OCI-LY7 (cell line): ENCODE measurements at regions not wholly inside any gene's neighbourhood (a gene's known extent, or its start where the extent isn't known, plus 50 kb on each side); places are given as distances from the start of the nearest gene placed in this dataset.

Experiments used
- EZH2phosphoT487 ChIP-seq: fragments of 200-600 bp; sonication (generic); IDR thresholded peaks from 2 replicates; pipeline ENCODE4 v1.6.1; 2018; ENCODE audit warnings: low read depth, borderline replicate concordance, mild to moderate bottlenecking, mixed run types, antibody characterized with exemption, low read length, moderate library complexity, mixed read lengths
- TF ChIP-seq, protein P1 (sequence below): fragments of 200-600 bp; sonication (generic); conservative IDR thresholded peaks from 2 replicates; pipeline ENCODE4 v1.5.1; 2014; ENCODE audit warnings: mild to moderate bottlenecking, antibody characterized with exemption, low read length, moderate library complexity, mixed read lengths

DNA sequence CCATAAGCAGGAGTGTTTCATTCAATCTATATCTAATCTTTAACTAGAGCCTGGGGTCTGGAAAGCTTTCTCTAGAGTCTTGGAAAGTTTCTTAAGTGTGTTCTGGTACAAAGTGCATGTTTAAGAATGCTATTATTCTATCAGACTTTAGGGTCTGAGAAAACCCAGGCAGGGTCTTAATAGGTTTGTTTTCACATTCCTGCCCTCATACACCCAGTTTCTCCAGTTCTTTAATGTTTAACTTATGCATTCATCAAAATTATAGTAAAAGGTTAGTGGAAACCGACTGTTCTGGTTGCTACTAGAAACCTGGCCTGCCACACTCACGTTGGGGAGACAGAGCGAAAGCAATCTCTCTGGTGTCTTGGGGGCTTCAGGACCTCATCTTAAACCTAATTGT is 102.9 kb upstream of the WDR72 start:
- TF ChIP-seq, protein P1, sequence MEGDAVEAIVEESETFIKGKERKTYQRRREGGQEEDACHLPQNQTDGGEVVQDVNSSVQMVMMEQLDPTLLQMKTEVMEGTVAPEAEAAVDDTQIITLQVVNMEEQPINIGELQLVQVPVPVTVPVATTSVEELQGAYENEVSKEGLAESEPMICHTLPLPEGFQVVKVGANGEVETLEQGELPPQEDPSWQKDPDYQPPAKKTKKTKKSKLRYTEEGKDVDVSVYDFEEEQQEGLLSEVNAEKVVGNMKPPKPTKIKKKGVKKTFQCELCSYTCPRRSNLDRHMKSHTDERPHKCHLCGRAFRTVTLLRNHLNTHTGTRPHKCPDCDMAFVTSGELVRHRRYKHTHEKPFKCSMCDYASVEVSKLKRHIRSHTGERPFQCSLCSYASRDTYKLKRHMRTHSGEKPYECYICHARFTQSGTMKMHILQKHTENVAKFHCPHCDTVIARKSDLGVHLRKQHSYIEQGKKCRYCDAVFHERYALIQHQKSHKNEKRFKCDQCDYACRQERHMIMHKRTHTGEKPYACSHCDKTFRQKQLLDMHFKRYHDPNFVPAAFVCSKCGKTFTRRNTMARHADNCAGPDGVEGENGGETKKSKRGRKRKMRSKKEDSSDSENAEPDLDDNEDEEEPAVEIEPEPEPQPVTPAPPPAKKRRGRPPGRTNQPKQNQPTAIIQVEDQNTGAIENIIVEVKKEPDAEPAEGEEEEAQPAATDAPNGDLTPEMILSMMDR = no peak
- TF ChIP-seq EZH2phosphoT487 = no peak
